ENCODE measurements at regions not wholly inside any gene's neighbourhood (a gene's known extent, or its start where the extent isn't known, plus 50 kb on each side); places are given as distances from the start of the nearest gene placed in this dataset.
"Not testable (repeated sequence)": the region's sequence is repeated elsewhere in the genome, so short reads cannot be mapped to it uniquely, and the experiment has no call there.

DNA sequence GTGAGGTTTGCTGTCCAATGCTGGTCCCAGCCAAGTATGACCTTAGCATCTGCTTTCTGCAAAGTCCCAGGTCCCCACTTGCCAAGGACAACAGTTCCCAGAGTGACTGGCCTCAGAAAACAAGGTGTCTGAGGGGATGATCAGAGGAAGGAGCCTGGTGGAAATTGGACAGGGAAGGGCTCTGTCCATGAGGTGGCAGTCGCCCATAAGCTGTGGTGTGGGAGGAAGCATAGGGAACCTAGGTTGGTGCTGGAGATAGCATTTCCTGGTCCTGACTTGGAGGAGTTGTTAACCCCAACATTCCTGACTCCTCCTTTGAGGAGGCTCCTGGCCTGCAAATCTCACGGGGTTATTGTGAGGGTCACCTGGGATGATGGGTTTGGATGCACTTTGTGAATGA, 77.8 kb downstream of the LIMS4 start:
- DNase-seq, result not testable (repeated sequence)

DNA sequence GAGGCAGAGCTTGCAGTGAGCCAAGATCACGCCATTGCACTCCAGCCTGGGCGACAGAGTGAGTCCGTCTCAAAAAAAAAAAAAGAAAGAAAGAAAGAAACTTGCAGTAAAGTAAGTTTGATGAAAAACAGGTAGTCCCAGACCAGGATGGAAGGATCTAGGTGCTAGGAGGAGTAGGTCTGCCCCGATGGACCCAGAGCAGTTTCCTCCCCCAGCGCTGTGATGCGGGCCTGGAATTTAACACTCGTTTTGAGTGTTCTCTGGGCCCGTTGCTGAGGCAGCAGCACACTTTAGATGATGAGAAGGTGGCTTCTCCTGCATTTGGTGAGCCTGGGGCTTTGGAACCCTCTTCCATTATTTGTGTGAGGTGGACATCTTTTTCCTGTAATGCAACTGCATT, 80.2 kb downstream of the LIMS4 start:
- not testable (repeated sequence) for DNase-seq

DNA sequence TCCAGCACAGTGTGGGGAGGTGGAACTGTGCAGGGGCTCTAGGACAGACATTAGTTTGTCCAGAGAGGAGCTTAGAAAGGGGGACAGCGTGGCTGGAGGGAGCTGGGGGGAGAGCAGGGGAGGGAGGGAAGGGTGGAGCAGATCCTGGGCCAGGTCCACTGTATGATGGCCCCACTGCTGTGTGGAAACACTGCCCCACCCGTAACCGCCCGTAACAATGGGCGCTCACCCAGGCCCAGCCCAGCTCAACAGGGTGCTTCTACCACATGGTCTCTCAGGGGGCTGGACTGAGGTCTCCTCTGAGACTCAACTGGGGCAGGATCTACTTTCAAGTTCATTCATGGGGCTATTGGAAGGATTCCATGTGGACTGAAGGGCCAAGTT, 81.6 kb downstream of the LIMS4 start:
- DNase-seq, result not testable (repeated sequence)

DNA sequence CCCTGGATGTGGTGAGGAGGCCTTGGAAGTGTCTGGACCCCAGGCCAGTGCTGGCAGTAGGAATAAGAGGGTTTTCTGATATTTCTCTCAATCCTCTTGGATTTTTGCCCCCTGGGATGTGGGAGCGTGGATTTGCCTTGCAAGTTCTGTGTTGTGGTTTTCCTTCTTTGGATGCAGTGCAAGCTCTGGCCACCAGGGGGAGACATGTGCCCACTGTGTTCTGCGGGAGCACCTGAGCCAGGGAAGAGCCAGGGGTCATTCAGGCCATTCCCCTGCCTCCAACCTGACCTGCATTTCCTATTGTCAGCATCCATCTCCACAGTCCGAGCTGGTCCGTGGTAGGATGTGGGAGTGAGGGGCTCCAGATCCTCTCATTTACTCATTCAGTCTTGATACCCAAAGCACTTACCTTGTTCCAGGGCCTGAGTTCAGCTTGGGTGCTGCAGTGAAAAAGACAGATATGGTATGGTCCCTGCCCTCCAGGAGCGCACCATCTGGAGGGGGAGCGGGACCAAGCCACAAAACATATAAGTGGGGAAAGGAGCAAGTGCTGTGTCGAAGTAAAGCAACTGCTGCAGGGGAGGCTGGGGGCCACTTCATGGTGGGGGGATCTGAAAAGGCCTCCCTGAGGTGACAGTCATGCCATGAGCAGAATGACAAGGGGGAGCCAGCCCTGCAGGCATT, 82.1 kb downstream of the LIMS4 start:
- DNase-seq, result not testable (repeated sequence)

DNA sequence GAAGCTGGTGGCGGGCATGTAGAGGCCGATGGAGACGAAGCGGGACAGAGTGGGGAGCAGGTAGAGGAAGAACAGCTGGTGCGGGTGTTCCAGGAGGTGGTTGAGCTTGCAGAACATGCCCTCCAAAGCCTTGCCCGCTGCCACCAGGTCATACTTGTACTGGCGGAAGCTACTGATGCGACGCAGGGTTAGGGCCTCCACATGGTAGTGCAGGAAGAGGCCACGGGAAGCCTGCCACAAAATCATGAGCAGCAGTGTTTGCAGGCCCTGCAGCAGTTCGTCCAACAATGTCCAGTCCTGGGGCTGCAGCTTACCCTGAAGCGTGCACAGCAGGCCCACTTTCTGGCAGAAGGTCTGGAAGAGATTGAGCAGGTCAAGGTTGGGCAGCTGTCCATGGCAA, 85.6 kb downstream of the LIMS4 start:
- not testable (repeated sequence) for DNase-seq

DNA sequence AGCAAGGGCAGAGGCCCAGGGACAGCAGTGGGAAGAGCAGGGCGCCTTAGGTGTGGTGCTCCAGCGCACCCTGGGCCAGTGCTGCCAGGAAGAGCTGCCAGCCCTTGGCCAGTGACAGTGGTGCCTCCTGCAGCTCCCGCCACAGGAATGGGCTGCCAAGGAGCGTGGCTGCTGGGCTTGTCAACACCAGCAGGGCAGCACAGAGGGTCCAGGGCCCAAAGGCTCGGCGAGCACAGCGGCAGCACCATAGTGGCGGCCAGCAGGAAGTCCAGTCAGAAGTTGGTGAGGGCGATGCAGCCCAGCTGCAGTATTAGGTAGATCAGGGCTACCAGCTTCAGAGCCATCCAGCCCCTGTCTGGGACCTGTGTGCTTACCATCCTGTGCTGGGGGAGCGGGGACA, 86.1 kb downstream of the LIMS4 start:
- not testable (repeated sequence) for DNase-seq

DNA sequence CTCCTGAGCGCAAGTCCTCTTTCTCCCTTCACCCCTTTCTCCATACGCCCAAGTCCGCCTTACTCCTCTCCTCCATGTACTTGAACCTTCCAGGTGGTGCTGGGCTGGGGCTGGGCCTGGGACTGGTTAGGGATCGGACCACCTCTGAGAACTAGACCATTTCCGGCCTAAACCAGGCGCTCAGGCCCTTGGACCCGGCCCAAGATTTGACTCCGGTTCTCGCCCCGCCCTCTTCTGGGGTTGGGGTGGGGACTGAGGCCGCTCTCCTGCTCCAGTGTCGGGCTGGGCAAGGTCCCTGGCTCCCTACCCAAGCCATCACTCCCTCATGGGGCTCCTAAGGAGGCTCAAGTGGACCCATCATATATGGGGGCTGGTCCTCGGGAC, 87.9 kb downstream of the LIMS4 start:
- not testable (repeated sequence) for DNase-seq

DNA sequence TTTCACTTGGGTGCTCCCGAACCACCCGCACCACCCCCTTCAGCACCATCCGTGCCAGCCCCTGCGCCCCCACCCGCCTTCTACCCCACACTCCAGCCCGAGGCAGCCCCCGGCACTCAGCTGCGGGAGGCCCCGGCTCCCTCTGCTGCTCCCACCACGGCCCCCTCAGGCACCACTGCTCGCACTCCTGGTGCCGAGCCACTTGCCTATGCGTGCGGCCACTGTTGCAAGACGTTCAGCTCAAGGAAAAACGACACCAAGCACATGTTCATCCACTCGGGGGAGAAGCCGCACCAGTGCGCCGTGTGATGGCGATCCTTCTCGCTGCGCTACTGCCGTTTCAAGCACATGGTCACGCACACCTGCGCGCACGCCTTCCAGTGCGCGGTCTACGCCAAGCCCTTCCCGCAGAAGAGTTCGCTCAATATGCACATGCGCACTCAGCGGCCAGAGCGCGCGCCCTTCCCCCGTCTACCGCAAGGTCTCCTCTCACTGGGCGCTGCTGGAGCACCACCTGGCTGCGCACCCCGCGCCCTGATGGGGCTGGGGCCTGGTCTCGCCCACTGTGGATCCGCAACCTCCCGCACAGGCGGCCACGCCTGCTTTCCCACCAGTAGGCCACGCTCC, 88.4 kb downstream of the LIMS4 start:
- not testable (repeated sequence) for DNase-seq

DNA sequence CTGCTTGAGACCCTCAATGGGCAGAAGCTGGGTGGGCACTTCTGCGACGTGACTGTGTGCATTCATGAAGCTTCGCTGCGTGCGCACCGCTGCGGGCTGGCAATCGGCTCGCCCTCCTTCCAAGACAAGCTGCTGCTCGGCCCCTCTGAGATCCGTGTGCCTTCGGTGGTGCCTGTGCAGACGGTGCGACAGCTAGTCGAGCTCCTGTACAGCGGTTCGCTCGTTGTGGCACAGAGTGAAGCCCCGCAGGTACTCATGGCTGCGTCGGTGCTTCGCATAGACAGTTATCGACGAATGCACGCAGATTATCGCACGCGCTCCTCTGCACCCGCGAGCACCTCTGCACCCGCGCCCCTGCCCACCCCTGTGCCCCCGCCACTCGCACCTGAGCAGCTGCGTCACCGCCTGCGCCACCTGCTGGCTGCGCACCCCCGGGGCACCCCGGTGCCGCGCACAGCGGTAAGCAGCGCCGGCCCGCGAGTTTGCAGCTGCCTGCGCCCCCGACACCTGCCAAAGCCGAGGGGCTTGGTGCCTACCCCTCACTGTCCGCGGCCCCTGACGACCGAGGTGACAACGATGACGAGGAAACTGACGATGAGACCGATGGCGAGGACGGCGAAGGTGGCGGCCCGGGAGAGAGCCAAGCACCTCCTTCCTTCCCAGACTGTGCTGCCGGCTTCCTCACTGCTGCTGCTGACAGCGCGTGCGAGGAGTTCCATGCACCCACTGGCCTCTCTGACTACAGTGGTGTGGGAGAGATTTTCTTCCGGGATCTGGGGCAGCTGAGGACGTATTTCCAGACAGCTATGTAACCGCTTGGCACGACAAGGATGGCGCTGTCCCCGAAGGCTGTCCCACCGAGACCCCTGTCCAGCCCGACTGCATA, 89.2 kb downstream of the LIMS4 start:
- DNase-seq, result not testable (repeated sequence)

DNA sequence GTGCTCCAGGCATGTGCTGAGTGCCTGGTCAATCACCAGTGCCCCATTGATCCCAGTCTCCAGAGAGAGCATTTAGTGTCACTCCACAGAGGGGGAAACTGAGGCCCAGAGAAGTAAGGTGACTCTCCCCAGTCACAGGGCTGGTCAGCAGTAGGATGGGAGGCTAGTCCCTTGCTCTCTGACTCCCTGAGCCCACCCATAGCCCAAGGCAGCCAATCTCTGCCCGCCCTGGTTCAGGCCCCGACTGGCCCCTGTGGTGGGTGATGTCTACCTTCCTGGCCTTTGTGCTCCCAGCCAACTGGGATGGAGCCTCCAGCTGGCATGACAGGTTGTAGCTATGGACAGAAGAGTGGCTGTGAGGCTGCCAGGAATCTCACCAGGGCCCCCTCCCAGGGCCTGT, 99.1 kb downstream of the LIMS4 start:
- DNase-seq, result not testable (repeated sequence)

DNA sequence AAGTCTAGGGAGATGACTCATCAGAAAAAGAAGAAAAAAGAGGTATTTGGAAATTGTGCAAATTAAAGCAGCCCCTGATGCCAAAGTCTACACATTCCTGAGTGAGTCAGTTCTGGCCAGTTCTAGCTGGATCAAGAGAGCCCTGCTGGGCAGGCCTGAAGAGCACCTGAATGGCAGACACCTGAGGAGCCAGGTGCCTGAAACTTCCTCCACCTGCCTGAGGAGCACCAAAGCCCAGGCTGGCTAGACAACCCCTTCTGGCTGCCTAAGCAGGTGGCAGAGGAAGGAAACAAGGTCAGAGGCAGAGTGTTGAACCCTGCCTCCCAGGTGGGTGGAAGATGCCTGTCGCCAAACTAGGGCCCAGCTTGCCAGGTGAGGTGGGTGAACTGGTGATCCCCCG, 101.0 kb downstream of the LIMS4 start:
- DNase-seq, result not testable (repeated sequence)

DNA sequence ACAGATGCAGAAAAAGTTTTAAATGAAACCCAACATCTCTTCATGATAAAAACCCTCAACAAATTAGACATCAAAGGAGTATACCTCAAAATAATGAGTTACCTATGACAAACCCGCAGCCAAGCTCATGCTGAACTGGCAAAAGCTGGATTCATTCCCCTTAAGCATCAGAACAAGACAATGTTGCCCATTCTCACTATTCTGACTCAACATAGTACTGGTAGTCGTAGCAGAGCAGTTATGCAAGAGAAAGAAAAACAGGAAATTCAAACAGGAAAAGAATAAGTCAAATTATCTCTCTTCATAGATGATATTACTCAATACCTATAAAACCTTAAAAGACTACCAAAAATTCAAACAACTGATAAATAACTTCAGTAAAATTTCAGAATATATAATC, 115.0 kb downstream of the LIMS4 start:
- not testable (repeated sequence) for DNase-seq

DNA sequence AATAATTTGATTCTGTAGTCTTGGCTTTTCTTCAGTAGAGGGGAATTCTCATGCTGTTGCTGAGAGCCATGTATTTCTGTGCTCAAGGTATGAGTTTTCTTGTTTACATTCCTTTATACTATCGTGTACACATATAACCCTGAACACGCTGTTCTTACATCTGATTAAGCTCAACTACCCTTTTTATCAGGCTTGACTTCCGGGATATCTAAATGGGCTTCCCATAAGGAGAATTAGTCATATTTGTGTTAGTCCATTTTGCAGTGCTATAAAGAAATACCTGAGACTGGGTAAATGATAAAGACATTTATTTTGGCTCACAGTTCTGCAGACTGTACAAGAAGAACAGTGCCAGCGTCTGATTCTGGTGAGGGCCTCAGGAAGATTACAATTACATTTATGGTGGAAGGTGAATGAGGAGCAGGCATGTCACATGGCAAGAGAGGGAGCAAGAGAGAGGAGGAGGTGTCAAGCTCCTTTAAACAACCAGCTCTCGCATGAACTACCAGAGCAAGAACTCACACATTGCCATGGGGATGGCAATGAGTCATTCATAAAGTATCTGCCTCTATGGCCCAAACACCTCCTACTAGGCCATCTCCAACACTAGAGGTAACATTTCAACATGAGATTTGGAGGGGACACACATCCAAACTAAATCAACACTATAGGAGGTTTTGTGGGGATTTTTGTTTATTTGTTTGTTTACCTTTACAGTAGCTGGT, 118.2 kb downstream of the LIMS4 start:
- not testable (repeated sequence) for DNase-seq

DNA sequence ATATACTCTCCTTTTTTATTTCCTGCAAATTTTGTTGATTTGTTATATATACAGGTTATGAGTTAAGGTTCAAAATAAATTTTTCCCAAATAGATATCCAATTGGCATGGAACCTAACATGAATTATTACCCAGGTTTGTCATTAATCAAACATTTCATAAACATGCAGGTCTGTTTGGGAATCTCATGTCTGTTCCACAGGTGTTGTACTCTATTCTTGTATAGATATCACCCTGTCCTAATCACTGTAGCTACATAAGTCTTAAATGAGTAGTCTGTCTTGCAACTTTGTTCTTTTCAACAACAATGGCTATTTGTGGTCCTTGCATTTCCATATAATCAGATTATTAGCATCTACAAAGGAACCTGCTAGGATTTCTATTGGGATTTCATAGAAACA, 121.9 kb downstream of the LIMS4 start:
- DNase-seq, result not testable (repeated sequence)

DNA sequence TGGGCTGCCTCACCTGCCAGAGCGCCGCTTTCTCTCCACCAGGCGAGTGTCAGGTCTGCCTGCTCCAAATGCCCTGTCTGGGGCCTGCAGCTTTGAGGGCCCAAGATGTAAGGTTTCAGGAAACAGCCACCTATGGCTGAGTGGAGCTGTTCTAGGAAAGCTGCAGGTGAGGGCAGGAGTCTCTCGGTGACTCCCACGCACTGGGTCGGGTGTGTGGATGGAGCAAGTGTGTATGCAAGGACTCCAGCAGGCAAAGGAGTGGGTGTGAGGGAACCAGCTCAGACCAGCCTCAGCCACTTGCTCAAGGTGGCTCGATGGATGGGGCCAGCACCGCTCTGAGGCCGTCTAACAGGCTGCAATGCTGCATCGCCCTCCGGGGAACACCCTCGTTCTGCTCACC, 123.7 kb downstream of the LIMS4 start:
- DNase-seq, result not testable (repeated sequence)

DNA sequence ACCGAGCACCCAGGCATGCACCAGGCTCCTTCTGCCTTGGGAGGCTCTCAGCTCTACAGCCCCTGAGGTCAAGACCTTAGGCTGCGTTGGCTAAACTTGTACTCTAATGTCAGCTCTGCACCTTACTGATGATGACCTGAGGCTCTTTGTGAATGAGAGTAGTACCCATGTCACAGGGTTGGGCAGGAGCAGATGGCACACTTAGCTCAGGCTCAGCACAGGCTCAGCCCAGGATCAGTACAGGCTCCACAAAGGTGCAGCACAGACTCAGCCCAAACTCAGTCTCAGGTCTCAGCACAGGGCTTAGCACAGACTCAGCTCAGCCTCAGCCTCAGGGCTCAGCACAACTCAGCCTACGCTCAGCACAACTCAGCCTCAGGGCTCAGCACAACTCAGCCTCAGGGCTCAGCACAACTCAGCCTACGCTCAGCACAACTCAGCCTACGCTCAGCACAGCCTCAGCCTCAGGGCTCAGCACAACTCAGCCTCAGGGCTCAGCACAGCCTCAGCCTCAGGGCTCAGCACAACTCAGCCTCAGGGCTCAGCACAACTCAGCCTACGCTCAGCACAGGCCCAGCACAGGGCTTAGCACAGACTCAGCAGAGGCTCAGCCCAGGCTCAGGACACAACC, 128.1 kb downstream of the LIMS4 start:
- DNase-seq, result not testable (repeated sequence)

DNA sequence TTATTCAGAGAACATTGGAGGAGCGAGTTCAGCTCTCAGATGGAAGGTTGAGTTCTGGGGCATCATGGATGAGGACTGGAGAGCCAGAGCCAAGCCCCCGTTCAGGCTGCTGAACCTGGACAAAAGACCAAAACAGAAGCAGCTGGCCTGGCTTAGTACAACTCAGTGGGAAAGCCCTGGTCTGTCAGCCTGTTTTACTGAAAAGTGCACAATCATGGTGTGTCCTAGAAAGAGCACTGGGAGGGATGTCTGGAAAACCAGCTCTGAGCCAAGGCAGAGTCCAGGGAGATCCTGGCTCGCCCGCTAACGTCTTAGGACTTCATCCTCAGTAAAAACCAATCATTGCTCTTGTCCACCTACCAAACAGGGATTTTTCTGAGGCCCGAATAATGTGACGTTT, 129.7 kb upstream of the MTLN start:
- not testable (repeated sequence) for DNase-seq

DNA sequence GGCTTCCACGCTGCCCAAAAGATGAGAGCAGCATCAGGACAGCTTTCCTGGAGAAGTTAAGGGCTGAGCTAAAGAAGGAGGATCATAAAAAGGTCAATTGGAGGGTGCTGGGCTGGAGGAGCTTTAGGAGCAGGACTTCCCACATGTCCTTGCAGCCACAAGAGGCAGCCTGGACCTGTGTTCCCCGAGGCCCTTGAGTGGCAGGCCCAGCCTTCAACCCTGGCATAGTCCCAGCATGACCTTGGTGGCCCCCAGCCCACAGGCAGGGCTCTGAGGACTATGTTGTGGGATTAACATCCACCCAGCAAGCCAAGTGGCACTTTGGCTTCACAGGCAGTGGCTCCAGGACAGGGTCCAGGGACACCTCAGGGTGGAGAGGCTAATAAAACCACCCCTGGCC, 126.8 kb upstream of the MTLN start:
- not testable (repeated sequence) for DNase-seq

DNA sequence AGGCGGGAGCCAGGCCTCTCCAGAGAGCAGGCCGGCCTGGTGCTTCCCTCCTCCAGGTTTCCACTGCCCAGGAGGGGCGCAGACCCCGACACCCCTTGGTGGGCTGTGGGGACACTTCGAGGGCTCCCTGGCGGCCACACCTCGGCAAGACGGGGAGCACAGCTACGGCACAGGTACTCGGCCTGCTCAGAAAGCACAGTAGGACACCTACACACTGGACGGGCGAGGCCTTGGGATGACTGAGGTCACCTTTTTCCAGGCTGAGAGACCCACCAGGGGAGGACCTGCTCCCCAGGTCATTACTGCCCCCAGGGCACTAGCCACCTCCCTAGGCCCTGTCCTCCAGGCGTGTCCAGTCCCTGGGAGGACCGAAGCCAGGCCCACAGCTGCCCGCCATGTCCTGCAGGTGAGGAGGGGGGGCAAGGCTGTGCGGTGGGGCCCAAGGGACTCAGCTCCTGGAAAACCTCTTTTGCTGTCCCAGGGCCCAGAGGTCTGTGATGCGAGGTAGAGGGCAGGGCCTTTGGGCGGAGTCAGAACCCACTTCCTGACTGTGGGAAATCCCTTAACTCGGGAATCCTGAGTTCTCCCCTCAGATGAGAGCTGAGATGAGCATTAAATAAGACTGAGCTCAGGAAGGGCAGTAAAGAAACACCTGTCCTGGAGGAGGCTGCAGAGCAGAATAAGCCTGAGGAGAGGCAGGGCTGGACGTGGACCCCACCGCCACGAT, 126.1 kb upstream of the MTLN start:
- DNase-seq, result not testable (repeated sequence)

DNA sequence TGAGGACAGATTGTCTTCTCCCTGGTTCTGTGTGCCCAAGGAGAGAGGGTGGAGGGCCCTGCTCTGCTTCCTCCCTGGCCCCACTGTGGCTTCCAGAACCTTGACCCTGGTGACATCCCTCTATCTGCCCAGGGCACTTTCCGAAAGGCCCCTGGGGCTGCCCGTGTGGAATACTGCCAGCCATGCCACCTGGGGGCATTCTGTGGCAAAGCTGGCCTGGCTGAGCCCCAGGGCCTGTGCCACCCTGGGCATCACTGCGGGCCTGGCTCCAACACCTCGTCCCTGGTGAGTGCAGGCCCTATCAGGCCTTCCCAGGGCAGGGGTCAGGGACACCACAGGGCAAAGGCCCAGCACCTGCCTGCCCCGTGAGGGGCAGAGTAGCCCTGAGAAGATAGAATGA, 123.7 kb upstream of the MTLN start:
- DNase-seq, result not testable (repeated sequence)

DNA sequence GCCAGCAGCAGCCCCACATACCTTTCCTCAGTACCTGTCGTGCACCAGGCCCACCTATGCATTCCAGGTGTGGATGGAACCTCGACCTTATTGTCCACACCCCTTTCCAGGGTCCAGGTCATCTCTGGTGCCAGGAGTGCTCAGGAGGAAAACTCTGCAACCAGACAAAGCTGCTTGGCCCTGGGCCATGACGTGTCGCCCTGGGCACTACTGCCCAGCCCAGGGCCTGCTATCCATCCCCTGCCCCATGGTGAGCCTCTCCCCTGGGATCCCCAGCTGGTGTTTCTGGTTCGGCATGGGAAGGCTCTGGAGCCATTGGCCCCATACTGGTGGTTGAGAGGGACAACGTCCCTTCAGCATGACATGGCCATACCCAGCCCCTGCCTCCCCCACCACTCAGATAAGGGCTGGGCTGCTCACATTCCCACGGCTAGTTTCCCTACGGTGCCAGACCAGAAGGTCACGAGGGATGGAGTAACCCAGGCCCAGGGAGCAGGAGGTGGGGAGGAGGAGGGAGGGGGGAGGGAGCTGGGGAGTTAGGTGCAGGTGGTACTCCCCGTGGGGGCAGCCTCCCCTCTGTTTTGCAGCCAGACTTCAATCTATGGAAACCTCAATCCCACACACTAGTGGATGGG, 123.2 kb upstream of the MTLN start:
- not testable (repeated sequence) for DNase-seq
